ENCODE measurements at regions not wholly inside any gene's neighbourhood (a gene's known extent, or its start where the extent isn't known, plus 50 kb on each side); places are given as distances from the start of the nearest gene placed in this dataset.

DNA sequence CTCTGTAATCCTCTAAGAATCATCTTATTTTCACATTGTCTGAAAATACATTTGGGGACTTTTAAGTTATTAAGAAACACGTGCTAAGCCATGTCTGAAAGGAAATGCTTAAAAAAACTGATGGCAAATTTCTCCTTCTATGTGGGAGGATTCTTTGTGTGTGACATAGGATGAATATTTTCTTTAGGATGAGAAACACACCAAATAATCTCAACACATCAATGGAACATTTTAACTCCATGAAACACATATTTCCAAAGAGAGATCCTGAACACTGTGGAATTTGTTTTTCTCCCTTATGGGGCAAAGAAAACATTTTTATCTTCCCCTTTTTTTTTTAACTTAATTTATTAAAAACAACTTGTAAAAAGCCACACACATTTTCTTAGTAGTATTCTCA lies 153.8 kb upstream of the ANKRD50 start:
- TF ChIP-seq, protein P1, sequence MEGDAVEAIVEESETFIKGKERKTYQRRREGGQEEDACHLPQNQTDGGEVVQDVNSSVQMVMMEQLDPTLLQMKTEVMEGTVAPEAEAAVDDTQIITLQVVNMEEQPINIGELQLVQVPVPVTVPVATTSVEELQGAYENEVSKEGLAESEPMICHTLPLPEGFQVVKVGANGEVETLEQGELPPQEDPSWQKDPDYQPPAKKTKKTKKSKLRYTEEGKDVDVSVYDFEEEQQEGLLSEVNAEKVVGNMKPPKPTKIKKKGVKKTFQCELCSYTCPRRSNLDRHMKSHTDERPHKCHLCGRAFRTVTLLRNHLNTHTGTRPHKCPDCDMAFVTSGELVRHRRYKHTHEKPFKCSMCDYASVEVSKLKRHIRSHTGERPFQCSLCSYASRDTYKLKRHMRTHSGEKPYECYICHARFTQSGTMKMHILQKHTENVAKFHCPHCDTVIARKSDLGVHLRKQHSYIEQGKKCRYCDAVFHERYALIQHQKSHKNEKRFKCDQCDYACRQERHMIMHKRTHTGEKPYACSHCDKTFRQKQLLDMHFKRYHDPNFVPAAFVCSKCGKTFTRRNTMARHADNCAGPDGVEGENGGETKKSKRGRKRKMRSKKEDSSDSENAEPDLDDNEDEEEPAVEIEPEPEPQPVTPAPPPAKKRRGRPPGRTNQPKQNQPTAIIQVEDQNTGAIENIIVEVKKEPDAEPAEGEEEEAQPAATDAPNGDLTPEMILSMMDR (IDR thresholded peaks at IDR 0.05; ENCODE audit: borderline replicate concordance): no peak
- Histone ChIP-seq H3K27me3 (ENCODE audit: low read depth) (no peaks in the 10 kb centered on the region), H3K9me3 (replicated peaks) (no peaks in the 10 kb centered on the region), H3K36me3 (no peaks in the 10 kb centered on the region), H3K4me1 (no peaks in the 10 kb centered on the region), H3K27ac (replicated peaks) (no peak overlapping the region), H3K4me3 (no peak overlapping the region)
- no peak for DNase-seq
- intact Hi-C loops (cut with micrococcal nuclease): no loop called here

DNA sequence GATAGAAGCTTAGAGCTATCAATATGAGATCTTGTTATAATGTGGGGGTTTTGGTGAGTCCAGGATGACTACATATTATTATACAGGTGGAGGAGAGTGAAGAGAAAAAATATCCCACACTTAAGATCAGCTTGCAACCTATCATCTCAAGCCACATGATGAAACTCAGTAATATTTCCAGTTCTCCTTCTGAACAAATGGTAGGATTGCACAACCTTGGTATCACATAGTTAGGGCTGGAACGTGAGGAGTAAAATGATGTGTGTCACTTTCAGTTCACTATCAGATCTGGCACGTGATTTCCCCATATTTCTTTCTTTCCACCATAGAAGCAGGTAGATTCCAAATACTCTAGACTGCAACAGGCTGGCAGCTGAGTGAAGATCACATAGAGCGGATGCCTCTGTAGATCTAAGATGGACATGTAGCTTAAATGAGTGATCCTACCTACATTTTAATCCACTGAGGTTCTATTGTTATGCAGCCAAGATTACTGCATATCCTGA lies 150.6 kb upstream of the ANKRD50 start:
- no peak for DNase-seq
- TF ChIP-seq, protein P1 (IDR thresholded peaks at IDR 0.05; ENCODE audit: borderline replicate concordance): no peak
- Histone ChIP-seq H3K27me3 (ENCODE audit: low read depth) (no peaks in the 10 kb centered on the region), H3K9me3 (replicated peaks) (no peaks in the 10 kb centered on the region), H3K27ac (replicated peaks) (no peak overlapping the region), H3K4me1 (no peaks in the 10 kb centered on the region), H3K4me3 (no peak overlapping the region), H3K36me3 (no peaks in the 10 kb centered on the region)
- intact Hi-C loops (cut with micrococcal nuclease): no loop called here

DNA sequence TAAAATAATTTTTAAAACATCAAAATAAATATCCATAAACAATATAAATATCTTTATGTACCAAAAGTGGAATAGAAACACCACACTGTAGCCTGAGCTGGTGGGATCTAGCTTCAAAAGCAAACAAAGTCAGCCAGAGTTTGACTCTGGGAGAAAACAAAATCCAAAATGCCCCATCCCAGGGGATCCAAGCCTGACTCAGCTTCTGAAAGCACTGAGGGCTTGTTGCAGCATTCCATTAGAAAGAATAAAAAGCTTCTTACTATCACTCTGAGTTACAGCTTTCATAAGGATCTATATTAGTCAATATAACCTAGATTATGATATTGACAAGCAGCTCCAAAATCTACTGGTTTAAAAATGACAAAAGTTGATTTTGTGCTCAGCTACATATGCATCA lies 149.7 kb upstream of the ANKRD50 start:
- Histone ChIP-seq H3K27ac (replicated peaks) (no peak overlapping the region), H3K36me3 (no peaks in the 10 kb centered on the region), H3K4me1 (no peaks in the 10 kb centered on the region), H3K9me3 (replicated peaks) (no peaks in the 10 kb centered on the region), H3K27me3 (ENCODE audit: low read depth) (no peaks in the 10 kb centered on the region), H3K4me3 (no peak overlapping the region)
- no peak for DNase-seq
- intact Hi-C loops (cut with micrococcal nuclease): no loop called here
- TF ChIP-seq, protein P1 (IDR thresholded peaks at IDR 0.05; ENCODE audit: borderline replicate concordance): no peak

DNA sequence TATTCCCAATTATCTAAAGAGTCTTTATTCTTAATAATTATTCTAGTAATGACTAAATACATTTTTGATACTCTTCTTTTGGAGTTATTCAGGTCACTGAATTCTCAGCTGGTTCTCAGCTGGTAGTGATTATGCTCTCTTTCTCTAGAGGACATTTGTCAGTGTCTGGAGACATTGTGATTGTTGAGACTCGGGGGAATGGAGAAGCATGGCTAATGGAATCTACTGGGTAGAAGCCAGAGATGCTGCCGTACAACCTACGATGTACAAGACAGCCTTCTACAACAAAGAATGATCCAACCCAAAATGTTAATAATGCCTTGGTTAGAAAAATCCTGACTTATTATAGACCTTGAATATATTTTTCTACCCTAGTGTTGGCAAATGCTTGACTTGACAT lies 149.2 kb upstream of the ANKRD50 start:
- no peaks in the 10 kb centered on the region for H3K27me3 ChIP-seq (ENCODE audit: low read depth)
- no peak for DNase-seq
- no peak overlapping the region for H3K27ac ChIP-seq (replicated peaks)
- H3K36me3 ChIP-seq: no peaks in the 10 kb centered on the region
- no peaks in the 10 kb centered on the region for H3K9me3 ChIP-seq (replicated peaks)
- no peak overlapping the region for H3K4me3 ChIP-seq
- intact Hi-C loops (cut with micrococcal nuclease): no loop called here
- TF ChIP-seq, protein P1 (IDR thresholded peaks at IDR 0.05; ENCODE audit: borderline replicate concordance): no peak
- H3K4me1 ChIP-seq: no peaks in the 10 kb centered on the region

DNA sequence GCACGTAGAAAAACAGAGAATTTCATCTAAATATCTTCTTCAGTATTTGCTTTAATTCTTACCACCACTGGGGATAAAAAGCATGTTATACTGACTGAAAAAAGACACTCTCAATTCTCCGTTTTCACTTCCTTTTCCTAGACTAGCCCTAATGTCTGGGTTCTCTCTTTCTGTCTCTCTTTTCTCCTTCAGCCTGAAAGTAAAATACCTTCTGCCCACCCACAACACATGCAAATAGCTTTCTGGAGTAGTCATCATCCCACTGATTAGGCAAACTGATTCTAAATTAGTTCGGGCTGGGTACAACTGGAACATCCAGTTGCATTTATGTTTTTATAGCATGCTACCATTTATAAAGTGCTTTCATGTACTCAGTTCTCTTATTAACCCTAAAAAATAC lies 142.4 kb upstream of the ANKRD50 start:
- Histone ChIP-seq H3K27ac (replicated peaks) (no peak overlapping the region), H3K4me3 (no peak overlapping the region), H3K9me3 (replicated peaks) (no peaks in the 10 kb centered on the region), H3K36me3 (no peaks in the 10 kb centered on the region), H3K27me3 (ENCODE audit: low read depth) (no peaks in the 10 kb centered on the region), H3K4me1 (no peaks in the 10 kb centered on the region)
- TF ChIP-seq, protein P1 (IDR thresholded peaks at IDR 0.05; ENCODE audit: borderline replicate concordance): no peak
- DNase-seq: no peak
- intact Hi-C loops (cut with micrococcal nuclease): no loop called here

DNA sequence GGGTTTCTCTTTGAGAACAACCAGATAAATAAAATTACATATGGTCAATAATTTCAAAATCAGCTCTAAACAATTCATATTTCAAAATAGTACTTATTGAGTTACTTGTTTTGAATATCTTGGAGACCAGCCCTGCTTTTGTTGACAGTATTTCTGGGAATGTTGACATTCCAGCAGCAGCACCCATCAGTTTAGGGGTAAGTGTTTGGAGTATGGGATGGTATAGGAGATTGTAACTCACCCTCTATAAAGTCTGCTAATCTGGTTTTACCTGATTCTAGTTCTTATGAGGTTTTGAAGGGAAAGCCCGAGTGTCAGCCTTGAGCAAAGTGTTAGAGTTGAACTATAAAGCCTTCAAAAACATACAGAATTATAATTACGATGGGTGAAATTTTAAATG lies 139.2 kb upstream of the ANKRD50 start:
- DNase-seq: no peak
- no peak overlapping the region for H3K4me3 ChIP-seq
- H3K4me1 ChIP-seq: no peaks in the 10 kb centered on the region
- H3K27ac ChIP-seq (replicated peaks): no peak overlapping the region
- TF ChIP-seq, protein P1 (IDR thresholded peaks at IDR 0.05; ENCODE audit: borderline replicate concordance): no peak
- intact Hi-C loops (cut with micrococcal nuclease): no loop called here
- no peaks in the 10 kb centered on the region for H3K27me3 ChIP-seq (ENCODE audit: low read depth)
- H3K36me3 ChIP-seq: no peaks in the 10 kb centered on the region
- H3K9me3 ChIP-seq (replicated peaks): no peaks in the 10 kb centered on the region
